Endometrium (tissue), 2 donors: ENCODE measurements at regions not wholly inside any gene's neighbourhood (a gene's known extent, or its start where the extent isn't known, plus 50 kb on each side); places are given as distances from the start of the nearest gene placed in this dataset.

Experiments used
- FAIRE-seq: peaks from 2 replicates; lab custom pipeline; 2012; peaks lifted over from hg19 to GRCh38; lab: Jason Lieb, UNC
- donor health status: control.
- donor health status: control.

GRCh38 chr2:66966631-66967030, 430.5 kb upstream of the ETAA1 start:
- FAIRE-seq = no peak

GRCh38 chr2:66968946-66969345, 428.2 kb upstream of the ETAA1 start:
- no peak for FAIRE-seq

- FAIRE-seq = no peak
Observed at GRCh38 chr2:66981074-66981473, 416.1 kb upstream of the ETAA1 start.

- FAIRE-seq = no peak
Observed at GRCh38 chr2:66982766-66983165, 414.4 kb upstream of the ETAA1 start.

- no peak for FAIRE-seq
Observed at GRCh38 chr2:66984864-66985263, 412.3 kb upstream of the ETAA1 start.

GRCh38 chr2:66985906-66986305, 411.2 kb upstream of the ETAA1 start:
- no peak for FAIRE-seq

GRCh38 chr2:66987733-66988132, 409.4 kb upstream of the ETAA1 start:
- FAIRE-seq = no peak

- FAIRE-seq = no peak
Observed at GRCh38 chr2:66994654-66995053, 402.5 kb upstream of the ETAA1 start.

- no peak for FAIRE-seq
Observed at GRCh38 chr2:66995636-66996035, 401.5 kb upstream of the ETAA1 start.

- FAIRE-seq = no peak
Observed at GRCh38 chr2:67002618-67003371, 394.3 kb upstream of the ETAA1 start.

GRCh38 chr2:67006373-67006960, 390.7 kb upstream of the ETAA1 start:
- no peak for FAIRE-seq

- FAIRE-seq = no peak
Observed at GRCh38 chr2:67008155-67008554, 389.0 kb upstream of the ETAA1 start.

GRCh38 chr2:67012165-67012564, 385.0 kb upstream of the ETAA1 start:
- FAIRE-seq = no peak

- no peak for FAIRE-seq
Observed at GRCh38 chr2:67013821-67014220, 383.3 kb upstream of the ETAA1 start.

GRCh38 chr2:67015681-67016080, 381.5 kb upstream of the ETAA1 start:
- no peak for FAIRE-seq

GRCh38 chr2:67018301-67018700, 378.8 kb upstream of the ETAA1 start:
- no peak for FAIRE-seq

GRCh38 chr2:67032076-67032475, 365.1 kb upstream of the ETAA1 start:
- FAIRE-seq = no peak

- no peak for FAIRE-seq
Observed at GRCh38 chr2:67036444-67036843, 360.7 kb upstream of the ETAA1 start.

GRCh38 chr2:67037655-67038054, 359.5 kb upstream of the ETAA1 start:
- FAIRE-seq = no peak

GRCh38 chr2:67038195-67038594, 358.9 kb upstream of the ETAA1 start:
- FAIRE-seq = no peak

- no peak for FAIRE-seq
Observed at GRCh38 chr2:67039058-67039457, 358.1 kb upstream of the ETAA1 start.

GRCh38 chr2:67039517-67040103, 357.5 kb upstream of the ETAA1 start:
- FAIRE-seq = no peak

GRCh38 chr2:67041051-67041450, 356.1 kb upstream of the ETAA1 start:
- no peak for FAIRE-seq
